ENCODE measurements at regions not wholly inside any gene's neighbourhood (a gene's known extent, or its start where the extent isn't known, plus 50 kb on each side); places are given as distances from the start of the nearest gene placed in this dataset.

DNA sequence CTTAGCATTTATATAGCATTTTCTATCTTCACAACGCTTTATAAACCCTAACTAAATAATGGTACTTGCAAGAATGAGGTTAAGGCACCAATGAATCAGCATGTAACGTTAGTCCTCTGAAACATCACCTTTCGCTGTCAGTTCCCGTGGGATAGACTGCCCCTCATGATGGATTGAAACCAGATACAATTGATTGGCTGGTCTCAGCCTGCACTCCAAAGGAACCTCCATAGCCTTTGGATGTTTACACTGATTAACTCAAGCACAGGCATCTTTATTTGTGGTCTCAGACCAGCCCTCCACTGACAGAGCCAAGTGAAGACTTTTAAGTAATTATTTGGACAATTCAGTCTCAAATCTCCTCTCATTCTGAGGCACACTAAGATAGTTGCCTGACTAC lies 1339.4 kb upstream of the WWC1 start (continued):
- TF ChIP-seq TCF12 (IDR thresholded peaks at IDR 0.05), result no peak
- TF ChIP-seq TCF12 (CRISPR knock-in tag; IDR thresholded peaks at IDR 0.05), result no peak
- TF ChIP-seq BCL6 (CRISPR knock-in tag; IDR thresholded peaks at IDR 0.05), result no peak
- TF ChIP-seq DMTF1 (CRISPR knock-in tag; IDR thresholded peaks at IDR 0.05), result no peak
- TF ChIP-seq, protein P1, sequence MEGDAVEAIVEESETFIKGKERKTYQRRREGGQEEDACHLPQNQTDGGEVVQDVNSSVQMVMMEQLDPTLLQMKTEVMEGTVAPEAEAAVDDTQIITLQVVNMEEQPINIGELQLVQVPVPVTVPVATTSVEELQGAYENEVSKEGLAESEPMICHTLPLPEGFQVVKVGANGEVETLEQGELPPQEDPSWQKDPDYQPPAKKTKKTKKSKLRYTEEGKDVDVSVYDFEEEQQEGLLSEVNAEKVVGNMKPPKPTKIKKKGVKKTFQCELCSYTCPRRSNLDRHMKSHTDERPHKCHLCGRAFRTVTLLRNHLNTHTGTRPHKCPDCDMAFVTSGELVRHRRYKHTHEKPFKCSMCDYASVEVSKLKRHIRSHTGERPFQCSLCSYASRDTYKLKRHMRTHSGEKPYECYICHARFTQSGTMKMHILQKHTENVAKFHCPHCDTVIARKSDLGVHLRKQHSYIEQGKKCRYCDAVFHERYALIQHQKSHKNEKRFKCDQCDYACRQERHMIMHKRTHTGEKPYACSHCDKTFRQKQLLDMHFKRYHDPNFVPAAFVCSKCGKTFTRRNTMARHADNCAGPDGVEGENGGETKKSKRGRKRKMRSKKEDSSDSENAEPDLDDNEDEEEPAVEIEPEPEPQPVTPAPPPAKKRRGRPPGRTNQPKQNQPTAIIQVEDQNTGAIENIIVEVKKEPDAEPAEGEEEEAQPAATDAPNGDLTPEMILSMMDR (CRISPR knock-in tag; IDR thresholded peaks at IDR 0.05), result no peak
- TF ChIP-seq ZNF552 (CRISPR knock-in tag; IDR thresholded peaks at IDR 0.05; ENCODE audit: borderline replicate concordance), result no peak
- TF ChIP-seq LRRFIP1 (CRISPR knock-in tag; conservative IDR thresholded peaks at IDR 0.05), result no peak
- TF ChIP-seq KMT2A (CRISPR knock-in tag; IDR thresholded peaks at IDR 0.05), result no peak
